ENCODE measurements at regions not wholly inside any gene's neighbourhood (a gene's known extent, or its start where the extent isn't known, plus 50 kb on each side); places are given as distances from the start of the nearest gene placed in this dataset.

DNA sequence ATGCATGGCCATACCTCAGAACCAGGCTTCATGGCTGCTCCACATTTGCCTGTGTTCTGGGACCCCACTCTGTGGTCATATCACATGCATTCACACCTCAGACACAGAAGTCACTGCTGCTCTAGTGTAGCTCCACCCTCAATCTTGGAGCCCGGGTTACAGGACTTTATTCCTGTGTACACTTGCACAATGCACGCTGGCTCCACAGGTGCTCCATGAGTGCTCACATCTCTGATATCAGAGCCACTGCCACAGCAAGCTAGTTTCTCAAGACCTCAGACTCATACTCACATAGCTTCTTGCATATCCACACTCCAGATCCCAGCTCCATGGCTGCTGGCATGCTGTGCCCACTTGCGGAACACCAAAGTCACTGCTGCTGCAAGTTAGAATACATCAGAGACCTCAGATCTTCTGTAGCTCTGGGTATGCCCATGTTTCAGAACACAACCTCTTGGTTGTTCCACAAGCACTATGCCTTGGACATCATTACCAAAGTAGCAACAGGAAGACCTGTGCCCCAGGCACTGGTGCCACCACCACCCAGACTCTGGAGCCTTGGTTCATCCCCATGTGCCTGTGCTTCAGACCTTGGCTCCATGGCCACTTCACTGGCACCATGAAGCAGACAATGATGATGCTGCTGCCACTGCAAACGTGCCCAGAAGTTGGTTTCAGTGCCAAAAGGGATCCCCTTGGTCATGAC, 269.5 kb upstream of the PCDH20 start:
- Histone ChIP-seq H3K4me1 (ENCODE audit: insufficient read depth, low read length) (no peaks in the 10 kb centered on the region), H3K9me3 (ENCODE audit: control insufficient read depth in 1 of 2, insufficient read depth in 1 of 2, low read length in 2 of 2) (peaks cover 0 to 15% of the 10 kb centered on the region in 2 experiments), H3K36me3 (ENCODE audit: insufficient read depth, low read length) (no peaks in the 10 kb centered on the region), H3K4me3 (ENCODE audit: low read length) (no peak overlapping the region), H3K27me3 (ENCODE audit: control insufficient read depth in 1 of 2, insufficient read depth in 2 of 2, low read length in 2 of 2) (no peaks in the 10 kb centered on the region), H3K27ac (ENCODE audit: low read depth in 1 of 2, low read length in 2 of 2) (no peak overlapping the region)
- H3K4me1 Mint-ChIP-seq (ENCODE audit: low read depth) = no peaks in the 10 kb centered on the region
- no peak for DNase-seq
- no peaks in the 10 kb centered on the region for H3K27me3 Mint-ChIP-seq
- H3K9me3 Mint-ChIP-seq = peaks cover 15% of the 10 kb centered on the region
- intact Hi-C loops (cut with DNase I, micrococcal nuclease) = no loop called here
- H3K27ac Mint-ChIP-seq = no peak overlapping the region
- ChIA-PET POLR2A (no interaction called here), CTCF (no interaction called here)
- TF ChIP-seq, protein P1, sequence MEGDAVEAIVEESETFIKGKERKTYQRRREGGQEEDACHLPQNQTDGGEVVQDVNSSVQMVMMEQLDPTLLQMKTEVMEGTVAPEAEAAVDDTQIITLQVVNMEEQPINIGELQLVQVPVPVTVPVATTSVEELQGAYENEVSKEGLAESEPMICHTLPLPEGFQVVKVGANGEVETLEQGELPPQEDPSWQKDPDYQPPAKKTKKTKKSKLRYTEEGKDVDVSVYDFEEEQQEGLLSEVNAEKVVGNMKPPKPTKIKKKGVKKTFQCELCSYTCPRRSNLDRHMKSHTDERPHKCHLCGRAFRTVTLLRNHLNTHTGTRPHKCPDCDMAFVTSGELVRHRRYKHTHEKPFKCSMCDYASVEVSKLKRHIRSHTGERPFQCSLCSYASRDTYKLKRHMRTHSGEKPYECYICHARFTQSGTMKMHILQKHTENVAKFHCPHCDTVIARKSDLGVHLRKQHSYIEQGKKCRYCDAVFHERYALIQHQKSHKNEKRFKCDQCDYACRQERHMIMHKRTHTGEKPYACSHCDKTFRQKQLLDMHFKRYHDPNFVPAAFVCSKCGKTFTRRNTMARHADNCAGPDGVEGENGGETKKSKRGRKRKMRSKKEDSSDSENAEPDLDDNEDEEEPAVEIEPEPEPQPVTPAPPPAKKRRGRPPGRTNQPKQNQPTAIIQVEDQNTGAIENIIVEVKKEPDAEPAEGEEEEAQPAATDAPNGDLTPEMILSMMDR (IDR thresholded peaks at IDR 0.05) = no peak
- H3K36me3 Mint-ChIP-seq (ENCODE audit: low read depth) = no peaks in the 10 kb centered on the region
- no peak overlapping the region for H3K4me3 Mint-ChIP-seq
- ATAC-seq (ENCODE audit: poor library complexity) = no peak

DNA sequence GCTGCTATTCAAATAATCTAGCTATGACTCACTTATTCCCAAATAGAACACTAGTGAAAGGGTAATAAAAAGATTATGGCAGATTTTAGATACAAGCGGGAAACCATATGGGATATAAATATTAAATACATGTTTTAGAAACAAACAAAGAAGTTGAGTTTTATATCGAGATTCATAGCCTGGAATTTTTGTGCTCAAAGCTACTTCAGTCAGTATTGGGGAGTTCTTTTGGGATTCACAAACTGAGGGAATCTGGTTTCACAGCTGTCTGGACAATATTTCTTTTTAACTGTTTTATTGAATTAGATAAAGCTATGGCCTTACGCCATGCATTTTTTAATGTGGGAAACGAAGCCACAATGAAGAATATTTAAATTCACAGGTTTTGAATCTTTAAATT, 257.1 kb upstream of the PCDH20 start:
- Histone ChIP-seq H3K9me3 (ENCODE audit: control insufficient read depth in 1 of 2, insufficient read depth in 1 of 2, low read length in 2 of 2) (peaks cover 0 to 9% of the 10 kb centered on the region in 2 experiments), H3K36me3 (ENCODE audit: insufficient read depth, low read length) (no peaks in the 10 kb centered on the region), H3K27ac (ENCODE audit: low read depth in 1 of 2, low read length in 2 of 2) (no peak overlapping the region), H3K4me1 (ENCODE audit: insufficient read depth, low read length) (no peaks in the 10 kb centered on the region), H3K27me3 (ENCODE audit: control insufficient read depth in 1 of 2, insufficient read depth in 2 of 2, low read length in 2 of 2) (no peaks in the 10 kb centered on the region), H3K4me3 (ENCODE audit: low read length) (no peak overlapping the region)
- POLR2A ChIA-PET = no interaction called here
- no peaks in the 10 kb centered on the region for H3K4me1 Mint-ChIP-seq (ENCODE audit: low read depth)
- DNase-seq = no peak
- ATAC-seq (ENCODE audit: poor library complexity) = no peak
- H3K27ac Mint-ChIP-seq = no peak overlapping the region
- H3K36me3 Mint-ChIP-seq (ENCODE audit: low read depth) = no peaks in the 10 kb centered on the region
- CTCF ChIA-PET = no interaction called here
- TF ChIP-seq, protein P1 (IDR thresholded peaks at IDR 0.05) = no peak
- intact Hi-C loops (cut with DNase I, micrococcal nuclease) = no loop called here
- no peak overlapping the region for H3K4me3 Mint-ChIP-seq
- peaks cover 6% of the 10 kb centered on the region for H3K9me3 Mint-ChIP-seq
- H3K27me3 Mint-ChIP-seq = no peaks in the 10 kb centered on the region

DNA sequence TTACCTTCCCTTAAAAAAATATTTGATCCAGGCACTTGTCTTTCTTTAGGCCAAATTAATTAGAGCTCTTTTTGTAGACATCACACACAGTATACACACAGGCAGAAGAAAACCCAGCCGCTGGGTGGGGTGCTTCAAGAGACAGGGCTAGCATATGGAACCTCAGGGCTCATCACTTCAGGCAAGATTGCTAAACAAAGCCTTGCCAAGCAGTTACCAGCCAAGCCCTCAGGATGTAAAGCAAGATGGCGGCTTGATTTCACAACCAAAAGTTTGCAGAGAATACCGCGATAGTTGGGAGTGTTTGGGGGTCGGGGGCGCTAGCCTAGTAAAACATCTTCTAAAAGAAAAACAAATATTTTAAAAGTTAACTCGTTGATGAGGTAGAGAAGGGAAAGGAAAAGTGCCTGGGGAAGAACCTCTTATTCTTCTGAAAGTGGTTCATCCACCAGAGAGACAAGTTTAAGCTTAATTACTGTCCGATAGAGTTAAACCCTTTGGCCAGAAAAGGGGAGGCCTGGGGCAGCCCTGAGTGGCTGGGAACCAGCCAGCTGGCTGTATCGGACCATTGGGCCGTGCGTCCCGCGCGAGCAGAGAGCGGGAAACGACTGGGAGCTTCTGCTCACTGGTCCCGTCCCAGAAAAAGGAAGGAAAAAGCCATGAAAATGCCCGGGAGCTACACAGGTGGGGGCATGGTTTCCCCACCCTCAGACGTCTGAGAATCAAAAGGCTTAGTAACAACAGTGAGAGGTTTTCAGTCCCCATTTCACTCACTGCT, 254.9 kb upstream of the PCDH20 start:
- Histone ChIP-seq H3K27me3 (ENCODE audit: control insufficient read depth in 1 of 2, insufficient read depth in 2 of 2, low read length in 2 of 2) (no peaks in the 10 kb centered on the region), H3K27ac (ENCODE audit: low read depth in 1 of 2, low read length in 2 of 2) (no peak overlapping the region), H3K4me1 (ENCODE audit: insufficient read depth, low read length) (no peaks in the 10 kb centered on the region), H3K9me3 (ENCODE audit: control insufficient read depth in 1 of 2, insufficient read depth in 1 of 2, low read length in 2 of 2) (peaks cover 0 to 9% of the 10 kb centered on the region in 2 experiments), H3K4me3 (ENCODE audit: low read length) (no peak overlapping the region), H3K36me3 (ENCODE audit: insufficient read depth, low read length) (no peaks in the 10 kb centered on the region)
- Mint-ChIP-seq H3K27ac (no peak overlapping the region), H3K36me3 (ENCODE audit: low read depth) (no peaks in the 10 kb centered on the region), H3K4me1 (ENCODE audit: low read depth) (no peaks in the 10 kb centered on the region), H3K9me3 (peaks cover 4% of the 10 kb centered on the region), H3K4me3 (no peak overlapping the region), H3K27me3 (no peaks in the 10 kb centered on the region)
- ChIA-PET CTCF (no interaction called here), POLR2A (no interaction called here)
- intact Hi-C loops (cut with DNase I, micrococcal nuclease) = no loop called here
- TF ChIP-seq, protein P1 (IDR thresholded peaks at IDR 0.05) = no peak
- DNase-seq = no peak
- ATAC-seq (ENCODE audit: poor library complexity) = no peak
